ENCODE measurements at regions not wholly inside any gene's neighbourhood (a gene's known extent, or its start where the extent isn't known, plus 50 kb on each side); places are given as distances from the start of the nearest gene placed in this dataset.

DNA sequence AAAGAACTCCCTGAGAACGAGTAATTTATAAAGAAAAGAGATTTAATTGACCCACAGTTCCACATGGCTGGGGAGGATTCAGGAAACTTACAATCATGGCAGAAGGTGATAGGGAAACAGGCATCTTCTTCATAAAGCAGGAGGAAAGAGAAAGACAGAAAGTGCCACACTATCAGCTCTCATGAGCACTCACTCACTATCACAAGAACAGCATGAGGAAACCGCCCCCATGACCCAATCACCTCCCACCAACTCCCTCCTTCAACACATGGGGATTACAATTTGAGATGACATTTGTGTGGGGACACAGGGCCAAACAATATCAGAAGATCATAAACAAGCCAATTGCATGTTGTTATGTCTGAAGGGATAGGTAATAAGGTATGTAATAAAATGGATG lies 935.9 kb upstream of the COX7C start:
- TF ChIP-seq EZH2 (IDR thresholded peaks at IDR 0.05; ENCODE audit: borderline replicate concordance, low read depth, low read length, poor library complexity, severe bottlenecking) = no peak
- TF ChIP-seq, protein P1, sequence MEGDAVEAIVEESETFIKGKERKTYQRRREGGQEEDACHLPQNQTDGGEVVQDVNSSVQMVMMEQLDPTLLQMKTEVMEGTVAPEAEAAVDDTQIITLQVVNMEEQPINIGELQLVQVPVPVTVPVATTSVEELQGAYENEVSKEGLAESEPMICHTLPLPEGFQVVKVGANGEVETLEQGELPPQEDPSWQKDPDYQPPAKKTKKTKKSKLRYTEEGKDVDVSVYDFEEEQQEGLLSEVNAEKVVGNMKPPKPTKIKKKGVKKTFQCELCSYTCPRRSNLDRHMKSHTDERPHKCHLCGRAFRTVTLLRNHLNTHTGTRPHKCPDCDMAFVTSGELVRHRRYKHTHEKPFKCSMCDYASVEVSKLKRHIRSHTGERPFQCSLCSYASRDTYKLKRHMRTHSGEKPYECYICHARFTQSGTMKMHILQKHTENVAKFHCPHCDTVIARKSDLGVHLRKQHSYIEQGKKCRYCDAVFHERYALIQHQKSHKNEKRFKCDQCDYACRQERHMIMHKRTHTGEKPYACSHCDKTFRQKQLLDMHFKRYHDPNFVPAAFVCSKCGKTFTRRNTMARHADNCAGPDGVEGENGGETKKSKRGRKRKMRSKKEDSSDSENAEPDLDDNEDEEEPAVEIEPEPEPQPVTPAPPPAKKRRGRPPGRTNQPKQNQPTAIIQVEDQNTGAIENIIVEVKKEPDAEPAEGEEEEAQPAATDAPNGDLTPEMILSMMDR (conservative IDR thresholded peaks at IDR 0.05; ENCODE audit: low read depth, low read length) = no peak
- BruUV-seq (replicated peaks) = no TSS peak
- ChIA-PET POLR2A (ENCODE audit: low non-redundant PET) (no interaction called here), CTCF (no interaction called here)
- intact Hi-C loops (cut with micrococcal nuclease; ENCODE audit: unreplicated experiment) = no loop called here
- no peaks in the 10 kb centered on the region for H3K27me3 ChIP-seq (replicated peaks; ENCODE audit: insufficient read depth, low read depth, low read length, poor library complexity)
- H3K36me3 ChIP-seq (ENCODE audit: insufficient read depth, low read length, poor library complexity, severe bottlenecking) = no peaks in the 10 kb centered on the region
- no peak for DNase-seq (ENCODE audit: low spot score)
- H3K4me1 ChIP-seq (ENCODE audit: insufficient read depth, low read length, poor library complexity, severe bottlenecking) = no peaks in the 10 kb centered on the region
- no peaks in the 10 kb centered on the region for H3K9me3 ChIP-seq (ENCODE audit: low read depth, low read length, poor library complexity, severe bottlenecking)
- H3K27ac ChIP-seq (ENCODE audit: low read depth, low read length, poor library complexity, severe bottlenecking) = no peak overlapping the region
- H3K4me3 ChIP-seq (ENCODE audit: low read depth, low read length, poor library complexity, severe bottlenecking) = no peak overlapping the region

DNA sequence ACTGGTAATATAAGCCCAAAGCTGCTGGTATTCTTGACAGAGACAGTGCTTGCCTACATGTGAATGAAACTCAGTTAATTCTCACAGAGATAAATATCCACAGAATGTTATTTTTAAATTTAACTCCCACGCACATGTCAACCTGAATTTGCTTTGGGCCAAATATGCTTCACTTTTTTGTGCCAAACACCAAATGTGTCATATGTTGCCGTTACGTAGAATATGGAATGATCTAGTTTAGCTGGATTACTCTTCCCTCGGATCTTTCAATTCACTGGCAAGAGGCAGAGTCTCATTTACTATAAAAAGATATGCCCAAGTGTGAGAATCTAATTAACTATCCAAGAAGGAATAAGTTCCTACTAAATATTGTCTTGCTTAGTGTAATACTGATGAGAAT lies 933.4 kb upstream of the COX7C start:
- no peak for DNase-seq (ENCODE audit: low spot score)
- no peaks in the 10 kb centered on the region for H3K27me3 ChIP-seq (replicated peaks; ENCODE audit: insufficient read depth, low read depth, low read length, poor library complexity)
- TF ChIP-seq, protein P1 (conservative IDR thresholded peaks at IDR 0.05; ENCODE audit: low read depth, low read length) = no peak
- TF ChIP-seq EZH2 (IDR thresholded peaks at IDR 0.05; ENCODE audit: borderline replicate concordance, low read depth, low read length, poor library complexity, severe bottlenecking) = no peak
- no TSS peak for BruUV-seq (replicated peaks)
- no peak overlapping the region for H3K27ac ChIP-seq (ENCODE audit: low read depth, low read length, poor library complexity, severe bottlenecking)
- no peaks in the 10 kb centered on the region for H3K4me1 ChIP-seq (ENCODE audit: insufficient read depth, low read length, poor library complexity, severe bottlenecking)
- CTCF ChIA-PET = no interaction called here
- no peak overlapping the region for H3K4me3 ChIP-seq (ENCODE audit: low read depth, low read length, poor library complexity, severe bottlenecking)
- H3K36me3 ChIP-seq (ENCODE audit: insufficient read depth, low read length, poor library complexity, severe bottlenecking) = no peaks in the 10 kb centered on the region
- intact Hi-C loops (cut with micrococcal nuclease; ENCODE audit: unreplicated experiment) = no loop called here
- POLR2A ChIA-PET (ENCODE audit: low non-redundant PET) = no interaction called here
- H3K9me3 ChIP-seq (ENCODE audit: low read depth, low read length, poor library complexity, severe bottlenecking) = no peaks in the 10 kb centered on the region

DNA sequence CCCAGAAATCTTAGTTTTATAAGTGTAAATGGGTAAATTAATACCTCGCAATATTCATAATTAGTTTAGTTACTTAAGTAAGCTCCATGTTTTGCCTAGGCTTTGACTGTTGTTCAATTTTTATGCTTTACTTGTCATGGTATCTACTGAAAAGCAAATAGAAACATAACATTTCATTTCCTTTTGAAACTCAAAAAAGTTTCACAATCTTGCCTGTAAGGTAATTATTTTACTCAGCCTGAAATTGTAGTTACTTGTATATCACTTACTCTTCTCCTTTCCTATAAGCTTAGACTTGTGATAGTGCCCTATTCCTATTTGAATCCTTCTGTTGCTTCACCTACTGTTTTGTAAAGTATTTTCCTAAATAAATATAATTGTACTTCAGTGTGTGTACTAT lies 914.4 kb upstream of the COX7C start:
- H3K9me3 ChIP-seq (ENCODE audit: low read depth, low read length, poor library complexity, severe bottlenecking) = no peaks in the 10 kb centered on the region
- intact Hi-C loops (cut with micrococcal nuclease; ENCODE audit: unreplicated experiment) = no loop called here
- no peak overlapping the region for H3K27ac ChIP-seq (ENCODE audit: low read depth, low read length, poor library complexity, severe bottlenecking)
- no peaks in the 10 kb centered on the region for H3K4me1 ChIP-seq (ENCODE audit: insufficient read depth, low read length, poor library complexity, severe bottlenecking)
- BruUV-seq (replicated peaks) = no TSS peak
- TF ChIP-seq EZH2 (IDR thresholded peaks at IDR 0.05; ENCODE audit: borderline replicate concordance, low read depth, low read length, poor library complexity, severe bottlenecking) = no peak
- TF ChIP-seq, protein P1 (conservative IDR thresholded peaks at IDR 0.05; ENCODE audit: low read depth, low read length) = no peak
- no peak overlapping the region for H3K4me3 ChIP-seq (ENCODE audit: low read depth, low read length, poor library complexity, severe bottlenecking)
- no peaks in the 10 kb centered on the region for H3K36me3 ChIP-seq (ENCODE audit: insufficient read depth, low read length, poor library complexity, severe bottlenecking)
- POLR2A ChIA-PET (ENCODE audit: low non-redundant PET) = no interaction called here
- H3K27me3 ChIP-seq (replicated peaks; ENCODE audit: insufficient read depth, low read depth, low read length, poor library complexity) = no peaks in the 10 kb centered on the region
- DNase-seq (ENCODE audit: low spot score) = no peak
- CTCF ChIA-PET = no interaction called here

Measured in A673 (cell line).